ENCODE measurements at regions not wholly inside any gene's neighbourhood (a gene's known extent, or its start where the extent isn't known, plus 50 kb on each side); places are given as distances from the start of the nearest gene placed in this dataset.
"Not testable (repeated sequence)": the region's sequence is repeated elsewhere in the genome, so short reads cannot be mapped to it uniquely, and the experiment has no call there.

GRCh38 chr10:109047856-109048255 is 875.5 kb downstream of the XPNPEP1 start:
- H3K36me3 ChIP-seq (ENCODE audit: low read depth, low read length), result no peaks in the 10 kb centered on the region
- H3F3A ChIP-seq (ENCODE audit: low read length, unreplicated experiment), result no peaks in the 10 kb centered on the region
- H3K4me2 ChIP-seq (ENCODE audit: low read length), result no peak overlapping the region
- ChIA-PET POLR2A (ENCODE audit: unreplicated experiment) (no interaction called here), CTCF (no interaction called here)
- no peak for TF ChIP-seq EZH2 (IDR thresholded peaks at IDR 0.05; ENCODE audit: low read length, unreplicated experiment)
- TF ChIP-seq CTCF (conservative IDR thresholded peaks at IDR 0.05; ENCODE audit: low read depth, low read length), result no peak
- TF ChIP-seq EZH2phosphoT487 (IDR thresholded peaks at IDR 0.05; ENCODE audit: borderline replicate concordance, low read length), result no peak
- H3K79me2 ChIP-seq (ENCODE audit: low read length), result no peaks in the 10 kb centered on the region
- DNase-seq (no peak), ATAC-seq (no peak)
- H3K27ac ChIP-seq (ENCODE audit: low read length), result no peak overlapping the region
- H3K4me1 ChIP-seq (ENCODE audit: insufficient read depth, low read length), result no peaks in the 10 kb centered on the region
- no peaks in the 10 kb centered on the region for H4K20me1 ChIP-seq (ENCODE audit: low read length)
- no peaks in the 10 kb centered on the region for H3K9me2 ChIP-seq (replicated peaks; ENCODE audit: low read length)
- H3K9ac ChIP-seq (ENCODE audit: low read length), result no peak overlapping the region
- H2AFZ ChIP-seq (ENCODE audit: low read length), result no peak overlapping the region
- H3K4me3 ChIP-seq (ENCODE audit: low read length), result no peak overlapping the region
- intact Hi-C loops (cut with micrococcal nuclease), result no loop called here
- no peaks in the 10 kb centered on the region for H3K27me3 ChIP-seq (ENCODE audit: low read length)
- no peaks in the 10 kb centered on the region for H3K9me3 ChIP-seq (ENCODE audit: low read length)
- no TSS peak for BruUV-seq (replicated peaks)

- H3K79me2 ChIP-seq (ENCODE audit: low read length); POLR2A ChIA-PET (ENCODE audit: unreplicated experiment); intact Hi-C loops (cut with micrococcal nuclease); H3K4me1 ChIP-seq (ENCODE audit: insufficient read depth, low read length); H3K9ac ChIP-seq (ENCODE audit: low read length); CTCF ChIA-PET; H4K20me1 ChIP-seq (ENCODE audit: low read length); BruUV-seq (replicated peaks); H3K36me3 ChIP-seq (ENCODE audit: low read depth, low read length); H3K27me3 ChIP-seq (ENCODE audit: low read length); H3K4me3 ChIP-seq (ENCODE audit: low read length); H3K4me2 ChIP-seq (ENCODE audit: low read length); ATAC-seq; DNase-seq; H3K9me2 ChIP-seq (replicated peaks; ENCODE audit: low read length); H3K27ac ChIP-seq (ENCODE audit: low read length); H3K9me3 ChIP-seq (ENCODE audit: low read length); H2AFZ ChIP-seq (ENCODE audit: low read length); H3F3A ChIP-seq (ENCODE audit: low read length, unreplicated experiment): not testable (repeated sequence)
Measured at GRCh38 chr10:109046427-109046826, 876.9 kb downstream of the XPNPEP1 start.

- Histone ChIP-seq H3K27me3 (ENCODE audit: low read length) (no peaks in the 10 kb centered on the region), H3K9ac (ENCODE audit: low read length) (no peak overlapping the region), H3K9me2 (replicated peaks; ENCODE audit: low read length) (no peaks in the 10 kb centered on the region), H3K27ac (ENCODE audit: low read length) (no peak overlapping the region), H3K36me3 (ENCODE audit: low read depth, low read length) (no peaks in the 10 kb centered on the region), H3F3A (ENCODE audit: low read length, unreplicated experiment) (no peaks in the 10 kb centered on the region), H2AFZ (ENCODE audit: low read length) (no peak overlapping the region), H3K4me2 (ENCODE audit: low read length) (no peak overlapping the region), H4K20me1 (ENCODE audit: low read length) (no peaks in the 10 kb centered on the region), H3K4me3 (ENCODE audit: low read length) (no peak overlapping the region), H3K4me1 (ENCODE audit: insufficient read depth, low read length) (no peaks in the 10 kb centered on the region), H3K79me2 (ENCODE audit: low read length) (no peaks in the 10 kb centered on the region), H3K9me3 (ENCODE audit: low read length) (no peaks in the 10 kb centered on the region)
- ATAC-seq, result no peak
- no peak for DNase-seq
- ChIA-PET POLR2A (ENCODE audit: unreplicated experiment) (no interaction called here), CTCF (no interaction called here)
- intact Hi-C loops (cut with micrococcal nuclease), result no loop called here
- no TSS peak for BruUV-seq (replicated peaks)
- TF ChIP-seq CTCF (conservative IDR thresholded peaks at IDR 0.05; ENCODE audit: low read depth, low read length) (no peak), EZH2 (IDR thresholded peaks at IDR 0.05; ENCODE audit: low read length, unreplicated experiment) (no peak), EZH2phosphoT487 (IDR thresholded peaks at IDR 0.05; ENCODE audit: borderline replicate concordance, low read length) (no peak)
Measured at GRCh38 chr10:109040622-109041021, 882.7 kb downstream of the XPNPEP1 start.
